ENCODE measurements at regions not wholly inside any gene's neighbourhood (a gene's known extent, or its start where the extent isn't known, plus 50 kb on each side); places are given as distances from the start of the nearest gene placed in this dataset.

DNA sequence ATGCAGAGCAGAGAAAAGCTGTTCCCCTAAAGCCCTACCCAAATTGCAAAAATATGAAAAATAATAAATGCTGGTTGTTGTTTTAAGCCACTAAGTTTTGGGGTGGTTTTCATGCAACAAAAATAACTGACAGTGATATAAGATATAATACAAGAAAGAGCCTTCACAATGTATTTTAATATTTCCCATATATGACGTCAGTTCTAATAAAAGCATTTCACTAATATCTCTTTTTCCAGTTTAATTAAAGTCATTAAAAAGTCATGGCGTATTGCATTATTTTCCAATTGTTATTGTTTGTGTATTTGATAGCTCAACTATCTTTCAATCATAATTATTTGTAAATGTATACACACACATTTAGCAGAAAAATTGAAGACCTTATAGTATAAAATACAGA, 134.7 kb upstream of the EPHA7 start:
- no peak overlapping the region for H3K27ac ChIP-seq (ENCODE audit: low read depth in 1 of 2, low read length in 2 of 2)
- no peak overlapping the region for H3K9ac ChIP-seq (ENCODE audit: low read depth in 1 of 2, low read length in 2 of 2)
- TF ChIP-seq, protein P1, sequence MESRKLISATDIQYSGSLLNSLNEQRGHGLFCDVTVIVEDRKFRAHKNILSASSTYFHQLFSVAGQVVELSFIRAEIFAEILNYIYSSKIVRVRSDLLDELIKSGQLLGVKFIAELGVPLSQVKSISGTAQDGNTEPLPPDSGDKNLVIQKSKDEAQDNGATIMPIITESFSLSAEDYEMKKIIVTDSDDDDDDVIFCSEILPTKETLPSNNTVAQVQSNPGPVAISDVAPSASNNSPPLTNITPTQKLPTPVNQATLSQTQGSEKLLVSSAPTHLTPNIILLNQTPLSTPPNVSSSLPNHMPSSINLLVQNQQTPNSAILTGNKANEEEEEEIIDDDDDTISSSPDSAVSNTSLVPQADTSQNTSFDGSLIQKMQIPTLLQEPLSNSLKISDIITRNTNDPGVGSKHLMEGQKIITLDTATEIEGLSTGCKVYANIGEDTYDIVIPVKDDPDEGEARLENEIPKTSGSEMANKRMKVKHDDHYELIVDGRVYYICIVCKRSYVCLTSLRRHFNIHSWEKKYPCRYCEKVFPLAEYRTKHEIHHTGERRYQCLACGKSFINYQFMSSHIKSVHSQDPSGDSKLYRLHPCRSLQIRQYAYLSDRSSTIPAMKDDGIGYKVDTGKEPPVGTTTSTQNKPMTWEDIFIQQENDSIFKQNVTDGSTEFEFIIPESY (IDR thresholded peaks at IDR 0.05) = no peak
- no peak for TF ChIP-seq FOXA1 (IDR thresholded peaks at IDR 0.05)
- no peak for TF ChIP-seq GABPA (IDR thresholded peaks at IDR 0.05 in 1 of 2, conservative IDR thresholded peaks at IDR 0.05 in 1 of 2)
- TF ChIP-seq ATF3 (IDR thresholded peaks at IDR 0.05) = no peak
- no peak for TF ChIP-seq REST (IDR thresholded peaks at IDR 0.05)
- no peak for TF ChIP-seq NR2F2 (IDR thresholded peaks at IDR 0.05)
- TF ChIP-seq HNF4G (IDR thresholded peaks at IDR 0.05) = no peak
- TF ChIP-seq HNF4A (conservative IDR thresholded peaks at IDR 0.05) = no peak
- no peak for TF ChIP-seq RXRA (IDR thresholded peaks at IDR 0.05)
- H3K4me3 ChIP-seq (ENCODE audit: low read depth in 1 of 3, low read length in 3 of 3) = no peak overlapping the region
- H3K9me3 ChIP-seq (ENCODE audit: control insufficient read depth in 4 of 4, low read length in 3 of 4) = no peaks in the 10 kb centered on the region
- no peaks in the 10 kb centered on the region for H3K27me3 ChIP-seq (ENCODE audit: control insufficient read depth in 4 of 4, insufficient read depth in 4 of 4, low read length in 3 of 4)
- DNase-seq (ENCODE audit: low spot score) = no peak
- no peaks in the 10 kb centered on the region for H3K4me1 ChIP-seq (ENCODE audit: control insufficient read depth in 4 of 4, insufficient read depth in 4 of 4, low read length in 3 of 4)
- H3K36me3 ChIP-seq (ENCODE audit: control insufficient read depth in 4 of 4, insufficient read depth in 3 of 4, low read depth in 1 of 4, low read length in 3 of 4) = no peaks in the 10 kb centered on the region
- WGBS = 69% methylated on average over 2 of the region's 2 CpGs

GRCh38 chr6:93550551-93551276, 131.4 kb upstream of the EPHA7 start:
- H3K27ac ChIP-seq (ENCODE audit: low read depth in 1 of 2, low read length in 2 of 2) = no peak overlapping the region
- no peaks in the 10 kb centered on the region for H3K4me1 ChIP-seq (ENCODE audit: control insufficient read depth in 4 of 4, insufficient read depth in 4 of 4, low read length in 3 of 4)
- H3K27me3 ChIP-seq (ENCODE audit: control insufficient read depth in 4 of 4, insufficient read depth in 4 of 4, low read length in 3 of 4) = no peaks in the 10 kb centered on the region
- H3K9me3 ChIP-seq (ENCODE audit: control insufficient read depth in 4 of 4, low read length in 3 of 4) = no peaks in the 10 kb centered on the region
- DNase-seq (ENCODE audit: low spot score) = no peak
- no peak overlapping the region for H3K4me3 ChIP-seq (ENCODE audit: low read depth in 1 of 3, low read length in 3 of 3)
- H3K36me3 ChIP-seq (ENCODE audit: control insufficient read depth in 4 of 4, insufficient read depth in 3 of 4, low read depth in 1 of 4, low read length in 3 of 4) = no peaks in the 10 kb centered on the region
- no peak overlapping the region for H3K9ac ChIP-seq (ENCODE audit: low read depth in 1 of 2, low read length in 2 of 2)
- TF ChIP-seq SP1 (IDR thresholded peaks at IDR 0.05) = no peak
- TF ChIP-seq JUND (IDR thresholded peaks at IDR 0.05) = no peak
- no peak for TF ChIP-seq ATF3 (IDR thresholded peaks at IDR 0.05)
- no peak for TF ChIP-seq EGR1 (IDR thresholded peaks at IDR 0.05; ENCODE audit: low read depth in 2 of 2)
- no peak for TF ChIP-seq HNF4G (IDR thresholded peaks at IDR 0.05)
- TF ChIP-seq YY1 (IDR thresholded peaks at IDR 0.05) = no peak
- TF ChIP-seq FOXA2 (IDR thresholded peaks at IDR 0.05) = no peak
- no peak for TF ChIP-seq RAD21 (IDR thresholded peaks at IDR 0.05)
- TF ChIP-seq FOXA1 (IDR thresholded peaks at IDR 0.05) = no peak
- no peak for TF ChIP-seq TAF1 (conservative IDR thresholded peaks at IDR 0.05)
- TF ChIP-seq, protein P2, sequence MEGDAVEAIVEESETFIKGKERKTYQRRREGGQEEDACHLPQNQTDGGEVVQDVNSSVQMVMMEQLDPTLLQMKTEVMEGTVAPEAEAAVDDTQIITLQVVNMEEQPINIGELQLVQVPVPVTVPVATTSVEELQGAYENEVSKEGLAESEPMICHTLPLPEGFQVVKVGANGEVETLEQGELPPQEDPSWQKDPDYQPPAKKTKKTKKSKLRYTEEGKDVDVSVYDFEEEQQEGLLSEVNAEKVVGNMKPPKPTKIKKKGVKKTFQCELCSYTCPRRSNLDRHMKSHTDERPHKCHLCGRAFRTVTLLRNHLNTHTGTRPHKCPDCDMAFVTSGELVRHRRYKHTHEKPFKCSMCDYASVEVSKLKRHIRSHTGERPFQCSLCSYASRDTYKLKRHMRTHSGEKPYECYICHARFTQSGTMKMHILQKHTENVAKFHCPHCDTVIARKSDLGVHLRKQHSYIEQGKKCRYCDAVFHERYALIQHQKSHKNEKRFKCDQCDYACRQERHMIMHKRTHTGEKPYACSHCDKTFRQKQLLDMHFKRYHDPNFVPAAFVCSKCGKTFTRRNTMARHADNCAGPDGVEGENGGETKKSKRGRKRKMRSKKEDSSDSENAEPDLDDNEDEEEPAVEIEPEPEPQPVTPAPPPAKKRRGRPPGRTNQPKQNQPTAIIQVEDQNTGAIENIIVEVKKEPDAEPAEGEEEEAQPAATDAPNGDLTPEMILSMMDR (IDR thresholded peaks at IDR 0.05; ENCODE audit: low read depth, low read length, missing input control) = no peak
- TF ChIP-seq GABPA (IDR thresholded peaks at IDR 0.05 in 1 of 2, conservative IDR thresholded peaks at IDR 0.05 in 1 of 2) = no peak
- no peak for TF ChIP-seq HNF4A (conservative IDR thresholded peaks at IDR 0.05)
- TF ChIP-seq NR2F2 (IDR thresholded peaks at IDR 0.05) = no peak
- no peak for TF ChIP-seq RXRA (IDR thresholded peaks at IDR 0.05)
- TF ChIP-seq, protein P1 (IDR thresholded peaks at IDR 0.05) = no peak
- TF ChIP-seq MAX (IDR thresholded peaks at IDR 0.05) = no peak
